ENCODE measurements at regions not wholly inside any gene's neighbourhood (a gene's known extent, or its start where the extent isn't known, plus 50 kb on each side); places are given as distances from the start of the nearest gene placed in this dataset.

DNA sequence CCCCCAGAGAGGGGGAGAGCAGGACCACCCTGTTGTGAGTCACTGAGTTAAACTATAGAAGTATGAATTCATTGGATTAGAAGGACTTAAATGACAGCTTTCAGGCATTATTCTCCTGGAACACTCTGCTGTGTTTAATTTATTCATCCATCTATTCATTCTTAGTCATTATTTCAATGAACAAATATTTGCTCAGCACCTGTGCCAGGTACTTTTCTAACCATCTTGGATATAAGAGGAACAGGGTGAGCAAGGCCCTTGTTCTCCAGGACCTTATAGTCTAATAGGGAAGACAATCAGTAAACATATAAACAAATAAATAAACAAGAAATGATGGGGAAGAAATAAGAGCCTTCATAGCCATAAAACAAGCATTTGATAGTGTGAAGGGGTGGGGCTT, 483.9 kb upstream of the BRINP1 start:
- Histone ChIP-seq H3K27ac (ENCODE audit: low read length) (no peak overlapping the region), H3K27me3 (ENCODE audit: control insufficient read depth in 1 of 2, insufficient read depth in 2 of 2, low read length in 2 of 2) (no peaks in the 10 kb centered on the region), H3K4me1 (ENCODE audit: control insufficient read depth, insufficient read depth, low read length) (no peaks in the 10 kb centered on the region), H3K9me3 (ENCODE audit: control insufficient read depth in 2 of 2, low read length in 2 of 2) (no peaks in the 10 kb centered on the region), H3K36me3 (ENCODE audit: control insufficient read depth in 2 of 2, insufficient read depth in 2 of 2, low read length in 2 of 2) (no peaks in the 10 kb centered on the region), H3K4me3 (ENCODE audit: low read length in 2 of 2) (no peak overlapping the region), H3K9ac (ENCODE audit: low read length in 2 of 2) (no peak overlapping the region)

DNA sequence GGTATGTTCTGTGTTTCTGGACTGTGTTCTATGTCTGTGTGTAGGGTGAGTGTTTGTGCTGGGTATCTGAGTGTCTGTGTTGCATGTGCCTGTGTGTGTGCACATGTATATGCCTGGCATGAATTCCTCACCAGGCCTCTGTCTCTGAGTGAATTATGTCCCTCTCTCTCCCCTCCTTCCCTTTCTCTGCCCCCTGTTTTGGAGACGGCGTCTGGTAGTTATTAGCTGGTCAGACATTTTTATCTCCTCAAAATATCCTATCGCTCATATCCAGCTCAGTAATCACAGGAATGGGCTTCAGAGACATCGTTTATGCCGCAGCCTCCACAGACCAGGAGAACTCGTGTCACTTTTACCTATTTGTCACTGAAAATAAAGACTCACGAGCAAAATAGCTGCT, 483.2 kb upstream of the BRINP1 start:
- Histone ChIP-seq H3K9me3 (ENCODE audit: control insufficient read depth in 2 of 2, low read length in 2 of 2) (no peaks in the 10 kb centered on the region), H3K9ac (ENCODE audit: low read length in 2 of 2) (no peak overlapping the region), H3K27ac (ENCODE audit: low read length) (no peak overlapping the region), H3K36me3 (ENCODE audit: control insufficient read depth in 2 of 2, insufficient read depth in 2 of 2, low read length in 2 of 2) (no peaks in the 10 kb centered on the region), H3K27me3 (ENCODE audit: control insufficient read depth in 1 of 2, insufficient read depth in 2 of 2, low read length in 2 of 2) (no peaks in the 10 kb centered on the region), H3K4me1 (ENCODE audit: control insufficient read depth, insufficient read depth, low read length) (no peaks in the 10 kb centered on the region), H3K4me3 (ENCODE audit: low read length in 2 of 2) (no peak overlapping the region)

DNA sequence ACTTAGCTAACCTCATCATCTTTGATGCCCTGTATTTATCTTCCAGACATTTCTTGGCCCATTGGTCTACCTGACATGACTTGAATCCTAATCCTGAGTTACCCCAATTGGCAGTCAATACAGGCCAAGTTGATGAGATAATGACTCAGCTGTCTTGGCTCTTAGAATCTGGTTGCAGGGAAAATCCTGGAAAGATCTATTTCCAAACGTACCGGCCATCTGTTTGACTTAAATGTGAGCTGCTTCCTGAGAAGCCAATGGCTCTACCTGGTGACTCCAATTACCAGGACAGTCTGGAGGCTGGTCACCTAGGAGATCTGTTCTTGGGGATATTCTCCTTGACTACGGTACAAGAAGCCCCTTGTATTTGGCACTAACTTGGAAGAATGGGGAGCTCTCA, 475.2 kb upstream of the BRINP1 start:
- H3K9me3 ChIP-seq (ENCODE audit: control insufficient read depth in 2 of 2, low read length in 2 of 2), result peaks cover 5 to 6% of the 10 kb centered on the region in 2 donors

DNA sequence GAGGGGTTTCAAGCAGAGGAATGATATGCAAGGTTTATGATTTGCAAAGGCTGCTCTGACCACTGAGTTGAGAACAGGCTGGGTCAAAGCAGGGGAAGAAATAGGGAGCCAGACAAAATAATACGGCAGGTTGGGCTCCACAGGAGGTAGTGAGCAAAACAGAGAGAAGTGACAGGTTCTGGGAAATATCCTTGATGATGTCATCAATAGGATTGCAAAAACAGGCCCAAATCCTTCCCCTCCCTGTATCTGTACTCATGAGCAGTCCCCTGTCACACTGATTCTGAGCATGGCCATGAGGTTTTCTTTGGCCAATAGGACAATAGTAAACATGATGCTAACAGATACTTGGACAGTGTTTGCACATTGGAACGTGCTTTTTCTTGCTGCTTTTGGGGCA, 471.8 kb upstream of the BRINP1 start:
- Histone ChIP-seq H3K36me3 (ENCODE audit: control insufficient read depth in 2 of 2, insufficient read depth in 2 of 2, low read length in 2 of 2) (no peaks in the 10 kb centered on the region), H3K4me1 (ENCODE audit: control insufficient read depth, insufficient read depth, low read length) (peaks cover 11% of the 10 kb centered on the region), H3K27ac (ENCODE audit: low read length) (no peak overlapping the region), H3K9me3 (ENCODE audit: control insufficient read depth in 2 of 2, low read length in 2 of 2) (no peaks in the 10 kb centered on the region), H3K27me3 (ENCODE audit: control insufficient read depth in 1 of 2, insufficient read depth in 2 of 2, low read length in 2 of 2) (no peaks in the 10 kb centered on the region), H3K4me3 (ENCODE audit: low read length in 2 of 2) (no peak overlapping the region), H3K9ac (ENCODE audit: low read length in 2 of 2) (no peak overlapping the region)

More for the DNA sequence above, 475.2 kb upstream of the BRINP1 start:
- H3K9ac ChIP-seq (ENCODE audit: low read length in 2 of 2), result no peak overlapping the region
- H3K4me3 ChIP-seq (ENCODE audit: low read length in 2 of 2), result no peak overlapping the region
- no peak overlapping the region for H3K27ac ChIP-seq (ENCODE audit: low read length)
- no peaks in the 10 kb centered on the region for H3K36me3 ChIP-seq (ENCODE audit: control insufficient read depth in 2 of 2, insufficient read depth in 2 of 2, low read length in 2 of 2)
- H3K4me1 ChIP-seq (ENCODE audit: control insufficient read depth, insufficient read depth, low read length), result peaks cover 11% of the 10 kb centered on the region
- no peaks in the 10 kb centered on the region for H3K27me3 ChIP-seq (ENCODE audit: control insufficient read depth in 1 of 2, insufficient read depth in 2 of 2, low read length in 2 of 2)

DNA sequence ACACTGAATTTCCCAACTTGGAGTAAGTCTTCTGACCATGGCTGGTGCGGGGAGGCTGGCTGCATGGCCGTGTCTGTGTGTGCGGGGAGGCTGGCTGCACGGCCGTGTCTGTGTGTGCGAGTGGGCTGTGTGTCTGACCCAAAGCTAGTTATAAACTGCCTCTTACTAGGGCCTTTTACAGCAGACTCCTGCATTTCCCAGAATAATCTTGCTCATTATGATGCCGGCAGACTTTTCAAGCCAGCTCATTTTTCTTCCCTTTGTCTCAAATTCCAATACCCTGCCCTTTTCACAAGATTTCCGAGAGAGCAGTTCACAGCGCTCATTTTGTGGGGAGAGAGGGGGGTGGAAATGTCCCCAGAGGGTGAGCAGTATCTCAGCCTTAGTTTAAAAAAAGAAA, 470.7 kb upstream of the BRINP1 start:
- peaks cover 11% of the 10 kb centered on the region for H3K4me1 ChIP-seq (ENCODE audit: control insufficient read depth, insufficient read depth, low read length)
- H3K9me3 ChIP-seq (ENCODE audit: control insufficient read depth in 2 of 2, low read length in 2 of 2), result no peaks in the 10 kb centered on the region
- no peaks in the 10 kb centered on the region for H3K36me3 ChIP-seq (ENCODE audit: control insufficient read depth in 2 of 2, insufficient read depth in 2 of 2, low read length in 2 of 2)
- no peak overlapping the region for H3K27ac ChIP-seq (ENCODE audit: low read length)
- no peaks in the 10 kb centered on the region for H3K27me3 ChIP-seq (ENCODE audit: control insufficient read depth in 1 of 2, insufficient read depth in 2 of 2, low read length in 2 of 2)
- no peak overlapping the region for H3K9ac ChIP-seq (ENCODE audit: low read length in 2 of 2)
- H3K4me3 ChIP-seq (ENCODE audit: low read length in 2 of 2), result no peak overlapping the region

DNA sequence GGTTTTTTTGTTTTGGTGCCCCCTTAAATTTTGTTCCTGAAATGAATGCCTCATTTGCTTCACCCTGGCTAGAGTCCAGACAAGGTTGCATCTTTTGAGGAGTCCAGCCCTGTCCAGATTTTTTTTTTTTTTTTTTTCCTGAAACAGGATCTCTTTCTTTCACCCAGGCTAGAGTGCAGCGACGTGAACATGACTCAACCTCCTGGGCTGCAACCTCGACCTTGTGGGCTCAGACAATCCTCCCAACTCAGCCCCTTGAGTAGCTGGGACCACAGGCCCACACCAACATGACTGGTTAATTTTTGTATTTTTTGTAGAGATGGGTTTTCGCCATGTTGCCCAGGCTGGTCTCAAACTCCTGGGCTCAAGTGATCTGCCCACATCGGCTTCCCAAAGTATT, 469.0 kb upstream of the BRINP1 start:
- no peaks in the 10 kb centered on the region for H3K27me3 ChIP-seq (ENCODE audit: control insufficient read depth in 1 of 2, insufficient read depth in 2 of 2, low read length in 2 of 2)
- no peak overlapping the region for H3K4me3 ChIP-seq (ENCODE audit: low read length in 2 of 2)
- no peaks in the 10 kb centered on the region for H3K36me3 ChIP-seq (ENCODE audit: control insufficient read depth in 2 of 2, insufficient read depth in 2 of 2, low read length in 2 of 2)
- no peaks in the 10 kb centered on the region for H3K9me3 ChIP-seq (ENCODE audit: control insufficient read depth in 2 of 2, low read length in 2 of 2)
- no peak overlapping the region for H3K9ac ChIP-seq (ENCODE audit: low read length in 2 of 2)
- H3K27ac ChIP-seq (ENCODE audit: low read length), result no peak overlapping the region
- H3K4me1 ChIP-seq (ENCODE audit: control insufficient read depth, insufficient read depth, low read length), result peaks cover 11% of the 10 kb centered on the region

DNA sequence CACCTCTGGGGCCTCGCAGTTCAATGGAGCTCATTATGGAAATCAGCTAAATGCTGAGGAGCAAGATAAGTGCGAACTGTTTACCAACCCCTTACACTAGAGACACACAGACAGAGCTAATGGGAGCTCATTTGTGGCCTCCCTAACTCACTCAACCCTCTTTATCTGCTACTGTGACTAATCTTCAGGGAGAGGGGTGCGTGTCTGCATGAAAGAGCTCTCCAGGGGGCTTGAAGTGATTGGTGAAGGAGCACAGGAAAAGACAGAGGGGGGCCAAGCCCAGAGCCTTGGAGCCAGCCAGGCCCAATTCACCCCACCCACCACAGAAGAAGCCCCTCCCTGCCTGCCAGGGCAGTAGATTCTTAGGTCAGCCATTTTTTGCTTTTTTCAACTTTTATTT, 466.8 kb upstream of the BRINP1 start:
- no peak overlapping the region for H3K4me3 ChIP-seq (ENCODE audit: low read length in 2 of 2)
- peaks cover 8% of the 10 kb centered on the region for H3K4me1 ChIP-seq (ENCODE audit: control insufficient read depth, insufficient read depth, low read length)
- H3K27ac ChIP-seq (ENCODE audit: low read length), result no peak overlapping the region
- no peaks in the 10 kb centered on the region for H3K36me3 ChIP-seq (ENCODE audit: control insufficient read depth in 2 of 2, insufficient read depth in 2 of 2, low read length in 2 of 2)
- no peaks in the 10 kb centered on the region for H3K9me3 ChIP-seq (ENCODE audit: control insufficient read depth in 2 of 2, low read length in 2 of 2)
- H3K27me3 ChIP-seq (ENCODE audit: control insufficient read depth in 1 of 2, insufficient read depth in 2 of 2, low read length in 2 of 2), result no peaks in the 10 kb centered on the region
- no peak overlapping the region for H3K9ac ChIP-seq (ENCODE audit: low read length in 2 of 2)

DNA sequence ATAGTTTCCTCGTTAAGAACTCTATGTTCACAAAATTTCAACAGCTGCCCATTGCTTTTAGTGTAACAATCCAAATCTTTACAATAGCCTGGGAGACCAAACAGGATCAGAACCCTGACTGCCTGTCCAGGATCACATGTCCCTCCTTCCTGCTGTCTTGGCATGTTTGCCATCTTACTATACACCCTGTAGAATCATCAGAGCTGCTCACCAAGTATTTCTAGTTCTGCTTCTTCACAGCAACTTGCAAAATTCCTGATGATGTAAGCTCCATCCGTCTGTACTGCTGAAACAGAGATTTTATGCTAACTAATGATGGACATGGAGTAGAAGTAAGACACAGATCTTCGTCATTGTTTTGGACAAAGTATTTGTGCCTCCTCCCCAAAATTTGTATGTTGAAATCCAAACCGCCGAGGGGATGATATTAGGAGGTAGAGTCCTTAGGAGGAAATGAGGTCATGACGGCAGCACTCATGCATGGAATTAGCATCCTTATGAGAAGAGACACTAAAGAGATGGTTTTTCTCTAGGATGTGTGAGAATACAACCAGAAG, 464.9 kb upstream of the BRINP1 start:
- no peaks in the 10 kb centered on the region for H3K36me3 ChIP-seq (ENCODE audit: control insufficient read depth in 2 of 2, insufficient read depth in 2 of 2, low read length in 2 of 2)
- no peak overlapping the region for H3K27ac ChIP-seq (ENCODE audit: low read length)
- no peaks in the 10 kb centered on the region for H3K9me3 ChIP-seq (ENCODE audit: control insufficient read depth in 2 of 2, low read length in 2 of 2)
- no peak overlapping the region for H3K4me3 ChIP-seq (ENCODE audit: low read length in 2 of 2)
- no peaks in the 10 kb centered on the region for H3K4me1 ChIP-seq (ENCODE audit: control insufficient read depth, insufficient read depth, low read length)
- no peaks in the 10 kb centered on the region for H3K27me3 ChIP-seq (ENCODE audit: control insufficient read depth in 1 of 2, insufficient read depth in 2 of 2, low read length in 2 of 2)
- no peak overlapping the region for H3K9ac ChIP-seq (ENCODE audit: low read length in 2 of 2)

DNA sequence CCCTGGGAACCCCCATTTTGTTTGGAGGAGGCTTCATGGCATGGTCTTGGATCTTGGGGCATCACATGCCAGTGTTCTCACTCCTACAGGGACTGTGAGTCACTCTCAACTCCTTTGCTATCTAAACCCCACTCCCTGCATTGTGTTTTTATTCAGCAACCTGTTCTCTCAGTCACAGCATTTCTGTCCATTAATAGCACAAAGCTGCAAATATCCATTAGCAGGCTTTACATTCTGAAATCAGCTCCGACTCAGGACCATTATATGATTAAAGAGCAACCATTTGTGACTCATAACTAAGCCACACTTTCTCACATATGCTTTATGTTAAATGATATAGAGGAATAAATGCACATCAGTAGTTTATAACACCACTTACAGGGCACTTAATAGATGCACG, 462.1 kb upstream of the BRINP1 start:
- Histone ChIP-seq H3K4me3 (ENCODE audit: low read length in 2 of 2) (no peak overlapping the region), H3K9ac (ENCODE audit: low read length in 2 of 2) (no peak overlapping the region), H3K4me1 (ENCODE audit: control insufficient read depth, insufficient read depth, low read length) (no peaks in the 10 kb centered on the region), H3K27ac (ENCODE audit: low read length) (no peak overlapping the region), H3K27me3 (ENCODE audit: control insufficient read depth in 1 of 2, insufficient read depth in 2 of 2, low read length in 2 of 2) (no peaks in the 10 kb centered on the region), H3K9me3 (ENCODE audit: control insufficient read depth in 2 of 2, low read length in 2 of 2) (no peaks in the 10 kb centered on the region), H3K36me3 (ENCODE audit: control insufficient read depth in 2 of 2, insufficient read depth in 2 of 2, low read length in 2 of 2) (no peaks in the 10 kb centered on the region)

DNA sequence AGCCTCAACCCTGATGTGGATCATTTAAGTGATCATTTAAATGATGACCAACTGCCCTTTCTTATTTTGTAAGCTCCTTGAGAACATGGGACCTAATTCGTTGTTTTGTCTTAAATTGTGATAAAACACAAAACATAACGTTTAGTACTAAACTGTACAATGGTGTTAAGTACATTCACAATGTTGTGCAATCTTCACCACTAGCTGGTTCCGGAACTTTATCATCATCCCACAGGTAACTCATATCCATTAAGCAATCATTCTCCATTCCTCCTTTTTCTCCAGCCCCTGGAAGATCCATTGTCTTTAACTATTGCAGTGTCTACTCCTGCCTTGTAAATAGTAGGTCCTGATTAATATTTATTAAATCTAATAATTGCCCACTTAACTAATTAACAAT, 460.5 kb upstream of the BRINP1 start:
- Histone ChIP-seq H3K36me3 (ENCODE audit: control insufficient read depth in 2 of 2, insufficient read depth in 2 of 2, low read length in 2 of 2) (no peaks in the 10 kb centered on the region), H3K9ac (ENCODE audit: low read length in 2 of 2) (no peak overlapping the region), H3K27ac (ENCODE audit: low read length) (no peak overlapping the region), H3K4me3 (ENCODE audit: low read length in 2 of 2) (no peak overlapping the region), H3K4me1 (ENCODE audit: control insufficient read depth, insufficient read depth, low read length) (no peaks in the 10 kb centered on the region), H3K9me3 (ENCODE audit: control insufficient read depth in 2 of 2, low read length in 2 of 2) (no peaks in the 10 kb centered on the region), H3K27me3 (ENCODE audit: control insufficient read depth in 1 of 2, insufficient read depth in 2 of 2, low read length in 2 of 2) (no peaks in the 10 kb centered on the region)

DNA sequence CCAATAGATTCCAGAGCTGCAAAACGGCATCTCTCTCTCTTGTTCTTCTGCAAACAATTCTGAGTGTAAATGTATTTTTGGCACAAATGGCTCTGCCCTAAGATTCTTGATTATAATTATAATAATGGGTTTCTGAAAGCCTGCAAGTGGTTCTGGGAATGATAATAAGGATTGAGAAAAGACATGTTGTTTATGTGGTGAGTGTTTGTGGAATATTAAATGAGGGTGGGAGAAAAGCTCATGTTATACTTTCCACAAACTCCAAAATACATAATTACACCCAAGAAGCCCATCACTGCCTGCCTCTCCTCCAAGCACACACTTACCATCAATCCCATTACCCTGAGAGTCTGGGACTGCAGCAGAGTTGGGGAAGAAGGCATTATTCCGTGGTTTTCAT, 460.0 kb upstream of the BRINP1 start:
- Histone ChIP-seq H3K9me3 (ENCODE audit: control insufficient read depth in 2 of 2, low read length in 2 of 2) (no peaks in the 10 kb centered on the region), H3K4me3 (ENCODE audit: low read length in 2 of 2) (no peak overlapping the region), H3K9ac (ENCODE audit: low read length in 2 of 2) (no peak overlapping the region), H3K4me1 (ENCODE audit: control insufficient read depth, insufficient read depth, low read length) (no peaks in the 10 kb centered on the region), H3K27me3 (ENCODE audit: control insufficient read depth in 1 of 2, insufficient read depth in 2 of 2, low read length in 2 of 2) (no peaks in the 10 kb centered on the region), H3K36me3 (ENCODE audit: control insufficient read depth in 2 of 2, insufficient read depth in 2 of 2, low read length in 2 of 2) (no peaks in the 10 kb centered on the region), H3K27ac (ENCODE audit: low read length) (no peak overlapping the region)

Measured in stomach smooth muscle (tissue), 2 donors.